Astrocyte (in vitro differentiated cells and primary cell): ENCODE measurements at regions not wholly inside any gene's neighbourhood (a gene's known extent, or its start where the extent isn't known, plus 50 kb on each side); places are given as distances from the start of the nearest gene placed in this dataset.

Experiments
- EZH2 ChIP-seq: IDR thresholded peaks from 2 replicates; pipeline ENCODE4 v1.6.1; 2012; ENCODE audit warnings: mild to moderate bottlenecking, low read length, inconsistent platforms; ENCODE audit not compliant: insufficient read depth
- TF ChIP-seq, protein P1 (sequence below): IDR thresholded peaks from 2 replicates; pipeline ENCODE4 v1.5.1; 2011; ENCODE audit warnings: low read depth, mild to moderate bottlenecking, inconsistent platforms, low read length, moderate library complexity; ENCODE audit not compliant: insufficient read depth

DNA sequence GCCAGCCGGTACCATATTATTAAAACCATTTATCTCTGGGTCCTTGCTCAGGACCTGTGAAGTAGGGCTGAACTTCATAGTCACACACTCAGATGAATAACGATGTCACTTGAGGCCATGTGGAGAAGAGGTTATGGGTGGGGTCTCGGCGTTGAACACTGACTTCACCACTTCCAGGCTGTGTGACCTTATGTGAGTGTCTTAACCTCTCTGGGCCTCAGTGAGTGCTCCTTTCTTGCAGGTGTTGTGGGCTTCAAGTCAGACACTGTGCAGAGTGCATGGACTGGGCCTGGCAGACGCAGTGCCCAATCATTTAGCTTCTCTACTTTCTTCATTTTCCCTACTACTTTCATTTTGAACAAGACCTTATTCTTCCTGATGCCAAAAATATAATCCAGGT lies 278.8 kb downstream of the PBX3 start:
- TF ChIP-seq, protein P1, sequence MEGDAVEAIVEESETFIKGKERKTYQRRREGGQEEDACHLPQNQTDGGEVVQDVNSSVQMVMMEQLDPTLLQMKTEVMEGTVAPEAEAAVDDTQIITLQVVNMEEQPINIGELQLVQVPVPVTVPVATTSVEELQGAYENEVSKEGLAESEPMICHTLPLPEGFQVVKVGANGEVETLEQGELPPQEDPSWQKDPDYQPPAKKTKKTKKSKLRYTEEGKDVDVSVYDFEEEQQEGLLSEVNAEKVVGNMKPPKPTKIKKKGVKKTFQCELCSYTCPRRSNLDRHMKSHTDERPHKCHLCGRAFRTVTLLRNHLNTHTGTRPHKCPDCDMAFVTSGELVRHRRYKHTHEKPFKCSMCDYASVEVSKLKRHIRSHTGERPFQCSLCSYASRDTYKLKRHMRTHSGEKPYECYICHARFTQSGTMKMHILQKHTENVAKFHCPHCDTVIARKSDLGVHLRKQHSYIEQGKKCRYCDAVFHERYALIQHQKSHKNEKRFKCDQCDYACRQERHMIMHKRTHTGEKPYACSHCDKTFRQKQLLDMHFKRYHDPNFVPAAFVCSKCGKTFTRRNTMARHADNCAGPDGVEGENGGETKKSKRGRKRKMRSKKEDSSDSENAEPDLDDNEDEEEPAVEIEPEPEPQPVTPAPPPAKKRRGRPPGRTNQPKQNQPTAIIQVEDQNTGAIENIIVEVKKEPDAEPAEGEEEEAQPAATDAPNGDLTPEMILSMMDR: no peak
- no peak for TF ChIP-seq EZH2
